ENCODE measurements at regions not wholly inside any gene's neighbourhood (a gene's known extent, or its start where the extent isn't known, plus 50 kb on each side); places are given as distances from the start of the nearest gene placed in this dataset.

GRCh38 chr4:106762666-106763443, 273.3 kb downstream of the DKK2 start:
- intact Hi-C loops (cut with micrococcal nuclease), result no loop called here

More at GRCh38 chr4:106762666-106763443, 273.3 kb downstream of the DKK2 start:
- DNase-seq (no peak), ATAC-seq (ENCODE audit: low read depth) (no peak)
- no peak overlapping the region for H3K4me2 ChIP-seq (replicated peaks; ENCODE audit: low read depth, low read length, poor library complexity, severe bottlenecking)
- Mint-ChIP-seq H3K27me3 (no peaks in the 10 kb centered on the region), H3K4me1 (no peaks in the 10 kb centered on the region), H3K4me3 (no peak overlapping the region), H3K9me3 (ENCODE audit: insufficient read depth) (no peaks in the 10 kb centered on the region), H3K27ac (no peak overlapping the region)
- no peak for TF ChIP-seq CTCF (IDR thresholded peaks at IDR 0.05)
- TF ChIP-seq EZH2 (IDR thresholded peaks at IDR 0.05; ENCODE audit: borderline replicate concordance, insufficient read depth, low read depth, low read length, poor library complexity, severe bottlenecking), result no peak
- no peaks in the 10 kb centered on the region for H3K36me3 ChIP-seq (replicated peaks in 1 of 2; ENCODE audit: control extremely low read depth in 1 of 2, control insufficient read depth in 1 of 2, extremely low read depth in 1 of 2, insufficient read depth in 2 of 2, low read length in 1 of 2)
- ChIA-PET POLR2A (no interaction called here), CTCF (no interaction called here)
- H3K9me3 ChIP-seq (ENCODE audit: control extremely low read depth in 1 of 3, control insufficient read depth in 2 of 3, insufficient read depth in 1 of 3, low read length in 2 of 3), result no peaks in the 10 kb centered on the region
- no peaks in the 10 kb centered on the region for H4K20me1 ChIP-seq (ENCODE audit: control insufficient read depth, insufficient read depth, low read length, poor library complexity, severe bottlenecking)
- no peaks in the 10 kb centered on the region for H3K27me3 ChIP-seq (replicated peaks in 1 of 4; ENCODE audit: control extremely low read depth in 1 of 4, control insufficient read depth in 3 of 4, insufficient read depth in 4 of 4, low read length in 3 of 4)
- H2AFZ ChIP-seq (ENCODE audit: insufficient read depth, low read depth, low read length, poor library complexity, severe bottlenecking), result no peak overlapping the region
- H3K4me3 ChIP-seq (ENCODE audit: control extremely low read depth in 1 of 5, extremely low read depth in 1 of 5, insufficient read depth in 1 of 5, low read depth in 2 of 5, low read length in 4 of 5), result no peak overlapping the region
- no peak overlapping the region for H3K9ac ChIP-seq (ENCODE audit: low read length)
- WGBS (ENCODE audit: insufficient coverage), result 65% methylated on average over 3 of the region's 5 CpGs
- no peaks in the 10 kb centered on the region for H3K4me1 ChIP-seq (ENCODE audit: control insufficient read depth in 2 of 2, insufficient read depth in 2 of 2, low read length in 2 of 2)
- no peaks in the 10 kb centered on the region for H3K79me2 ChIP-seq (ENCODE audit: control insufficient read depth, insufficient read depth, low read length)
- H3K27ac ChIP-seq (ENCODE audit: low read length in 2 of 2), result no peak overlapping the region

Data from B cell (primary cell).